MM.1S (cell line): ENCODE measurements at regions not wholly inside any gene's neighbourhood (a gene's known extent, or its start where the extent isn't known, plus 50 kb on each side); places are given as distances from the start of the nearest gene placed in this dataset.

Source experiments
- DNase-seq: peaks from one replicate; pipeline ENCODE4 v3.0.0-alpha.2; 2015
- H2AFZ ChIP-seq: fragments of 300-600 bp; sonication (generic); 2 replicates; pipeline ENCODE4 v1.6.0; 2016; ENCODE audit warnings: antibody characterized with exemption, low read length
- H3F3A ChIP-seq: fragments of 300-600 bp; sonication (generic); 2 replicates; pipeline ENCODE4 v1.6.1; 2016; ENCODE audit warnings: mild to moderate bottlenecking, antibody characterized with exemption, low read length, moderate library complexity, mixed read lengths; ENCODE audit not compliant: insufficient read depth
- H3K27ac ChIP-seq: fragments of 300-600 bp; sonication (generic); 2 replicates; pipeline ENCODE4 v1.5.1; 2016; ENCODE audit warnings: mild to moderate bottlenecking, low read length
- H3K27me3 ChIP-seq: fragments of 300-600 bp; sonication (generic); replicated peaks from 2 replicates; pipeline ENCODE4 v1.6.0; 2016; ENCODE audit warnings: low read length; ENCODE audit not compliant: insufficient read depth
- H3K36me3 ChIP-seq: fragments of 300-600 bp; sonication (generic); replicated peaks from 2 replicates; pipeline ENCODE4 v1.6.1; 2016; ENCODE audit warnings: mild to moderate bottlenecking, low read length, mixed read lengths; ENCODE audit not compliant: insufficient read depth
- H3K4me1 ChIP-seq: fragments of 300-600 bp; sonication (generic); 2 replicates; pipeline ENCODE4 v1.6.1; 2016; ENCODE audit warnings: low read length, mixed read lengths
- H3K4me2 ChIP-seq: fragments of 300-600 bp; sonication (generic); 2 replicates; pipeline ENCODE4 v1.6.0; 2016; ENCODE audit warnings: low read depth, low read length
- H3K4me3 ChIP-seq: fragments of 300-600 bp; sonication (generic); 2 replicates; pipeline ENCODE4 v1.5.1; 2016; ENCODE audit warnings: low read length, mixed read lengths
- H3K79me2 ChIP-seq: fragments of 300-600 bp; sonication (generic); 2 replicates; pipeline ENCODE4 v1.6.1; 2016; ENCODE audit warnings: mixed run types, low read length, mixed read lengths
- H3K9ac ChIP-seq: fragments of 300-600 bp; sonication (generic); 2 replicates; pipeline ENCODE4 v1.6.1; 2016; ENCODE audit warnings: low read length, mixed read lengths
- H3K9me2 ChIP-seq: fragments of 300-600 bp; sonication (generic); replicated peaks from 2 replicates; pipeline ENCODE4 v1.6.1; 2016; ENCODE audit warnings: mild to moderate bottlenecking, low read length, mixed read lengths; ENCODE audit not compliant: insufficient read depth
- H3K9me3 ChIP-seq: fragments of 300-600 bp; sonication (generic); replicated peaks from 2 replicates; pipeline ENCODE4 v1.6.1; 2016; ENCODE audit warnings: mild to moderate bottlenecking, low read length, mixed read lengths; ENCODE audit not compliant: insufficient read depth
- H4K20me1 ChIP-seq: fragments of 300-600 bp; sonication (generic); 2 replicates; pipeline ENCODE4 v1.6.1; 2016; ENCODE audit warnings: mild to moderate bottlenecking, low read length, moderate library complexity, mixed read lengths; ENCODE audit not compliant: insufficient read depth
- CTCF ChIP-seq: fragments of 300-600 bp; sonication (generic); IDR thresholded peaks from 2 replicates; pipeline ENCODE4 v1.5.1; 2016; ENCODE audit warnings: antibody characterized with exemption, low read length, mixed read lengths
- EZH2 ChIP-seq: fragments of 300-600 bp; sonication (generic); optimal IDR thresholded peaks from 2 replicates; pipeline ENCODE3; 2017; ENCODE audit warnings: low read depth, mild to moderate bottlenecking, antibody characterized with exemption, low read length, mixed read lengths
- EZH2phosphoT487 ChIP-seq: fragments of 300-600 bp; sonication (generic); IDR thresholded peaks from 2 replicates; pipeline ENCODE4 v1.6.1; 2018; ENCODE audit warnings: antibody characterized with exemption, low read length

GRCh38 chr10:29840516-29841276 lies 205.9 kb upstream of the SVIL start:
- Histone ChIP-seq H3K4me3 (no peak overlapping the region), H3K27ac (no peak overlapping the region), H3K79me2 (no peaks in the 10 kb centered on the region), H2AFZ (no peak overlapping the region), H3K36me3 (no peaks in the 10 kb centered on the region), H3K9ac (no peak overlapping the region), H3K4me1 (no peaks in the 10 kb centered on the region), H3K4me2 (no peak overlapping the region), H3K9me2 (no peaks in the 10 kb centered on the region), H4K20me1 (no peaks in the 10 kb centered on the region), H3F3A (no peaks in the 10 kb centered on the region), H3K9me3 (no peaks in the 10 kb centered on the region), H3K27me3 (no peaks in the 10 kb centered on the region)
- no peak for DNase-seq
- no peak for TF ChIP-seq EZH2
- TF ChIP-seq EZH2phosphoT487: no peak
- no peak for TF ChIP-seq CTCF

- no peaks in the 10 kb centered on the region for H3F3A ChIP-seq
- H3K4me1 ChIP-seq: no peaks in the 10 kb centered on the region
- no peak overlapping the region for H3K4me3 ChIP-seq
- no peaks in the 10 kb centered on the region for H3K79me2 ChIP-seq
- H3K36me3 ChIP-seq: no peaks in the 10 kb centered on the region
- H3K4me2 ChIP-seq: no peak overlapping the region
- no peak overlapping the region for H3K27ac ChIP-seq
- TF ChIP-seq CTCF (no peak), EZH2 (no peak), EZH2phosphoT487 (no peak)
- no peak for DNase-seq
- no peak overlapping the region for H2AFZ ChIP-seq
- H3K9me2 ChIP-seq: no peaks in the 10 kb centered on the region
- H4K20me1 ChIP-seq: no peaks in the 10 kb centered on the region
- no peak overlapping the region for H3K9ac ChIP-seq
- H3K27me3 ChIP-seq: no peaks in the 10 kb centered on the region
- no peaks in the 10 kb centered on the region for H3K9me3 ChIP-seq
Observed at GRCh38 chr10:29839826-29840515, 205.2 kb upstream of the SVIL start.

GRCh38 chr10:29838539-29838938 lies 203.8 kb upstream of the SVIL start:
- no peak overlapping the region for H3K4me3 ChIP-seq
- no peaks in the 10 kb centered on the region for H4K20me1 ChIP-seq
- H3K4me1 ChIP-seq: no peaks in the 10 kb centered on the region
- no peaks in the 10 kb centered on the region for H3F3A ChIP-seq
- no peak overlapping the region for H3K9ac ChIP-seq
- no peak overlapping the region for H3K4me2 ChIP-seq
- H3K27ac ChIP-seq: no peak overlapping the region
- no peaks in the 10 kb centered on the region for H3K9me2 ChIP-seq
- H3K9me3 ChIP-seq: no peaks in the 10 kb centered on the region
- no peaks in the 10 kb centered on the region for H3K79me2 ChIP-seq
- no peak overlapping the region for H2AFZ ChIP-seq
- no peak for TF ChIP-seq CTCF
- TF ChIP-seq EZH2phosphoT487: no peak
- no peak for TF ChIP-seq EZH2
- no peak for DNase-seq
- no peaks in the 10 kb centered on the region for H3K36me3 ChIP-seq
- no peaks in the 10 kb centered on the region for H3K27me3 ChIP-seq
